GM12891 (cell line): ENCODE measurements at regions not wholly inside any gene's neighbourhood (a gene's known extent, or its start where the extent isn't known, plus 50 kb on each side); places are given as distances from the start of the nearest gene placed in this dataset.
"Not testable (repeated sequence)": the region's sequence is repeated elsewhere in the genome, so short reads cannot be mapped to it uniquely, and the experiment has no call there.

Experiments
- DNase-seq: peaks from one replicate; pipeline ENCODE4 v3.0.0; 2011; ENCODE audit warnings: low spot score; ENCODE audit not compliant: insufficient read length
- FAIRE-seq: peaks from 2 replicates; lab custom pipeline; 2011; peaks lifted over from hg19 to GRCh38; lab: Jason Lieb, UNC
- PAX5 ChIP-seq: IDR thresholded peaks from 2 replicates; pipeline ENCODE4 v1.6.1; 2011; ENCODE audit warnings: low read length, moderate library complexity, mild to moderate bottlenecking; ENCODE audit not compliant: insufficient read depth, severe bottlenecking
- POLR2A ChIP-seq: IDR thresholded peaks from 2 replicates; pipeline ENCODE4 v1.6.1; 2011; ENCODE audit warnings: low read depth, low read length, control low read depth
- POLR2AphosphoS5 ChIP-seq: IDR thresholded peaks from 2 replicates; pipeline ENCODE4 v1.6.1; 2011; ENCODE audit warnings: low read depth, low read length, control low read depth
- POU2F2 ChIP-seq: IDR thresholded peaks from 2 replicates; pipeline ENCODE4 v1.6.1; 2011; ENCODE audit warnings: low read depth, mild to moderate bottlenecking, control low read depth, low read length, moderate library complexity
- SPI1 ChIP-seq: IDR thresholded peaks from 2 replicates; pipeline ENCODE4 v1.6.1; 2011; ENCODE audit warnings: low read depth, low read length, control low read depth
- TAF1 ChIP-seq: IDR thresholded peaks from 2 replicates; pipeline ENCODE4 v1.6.1; 2011; ENCODE audit warnings: low read depth, low read length, control low read depth

DNA sequence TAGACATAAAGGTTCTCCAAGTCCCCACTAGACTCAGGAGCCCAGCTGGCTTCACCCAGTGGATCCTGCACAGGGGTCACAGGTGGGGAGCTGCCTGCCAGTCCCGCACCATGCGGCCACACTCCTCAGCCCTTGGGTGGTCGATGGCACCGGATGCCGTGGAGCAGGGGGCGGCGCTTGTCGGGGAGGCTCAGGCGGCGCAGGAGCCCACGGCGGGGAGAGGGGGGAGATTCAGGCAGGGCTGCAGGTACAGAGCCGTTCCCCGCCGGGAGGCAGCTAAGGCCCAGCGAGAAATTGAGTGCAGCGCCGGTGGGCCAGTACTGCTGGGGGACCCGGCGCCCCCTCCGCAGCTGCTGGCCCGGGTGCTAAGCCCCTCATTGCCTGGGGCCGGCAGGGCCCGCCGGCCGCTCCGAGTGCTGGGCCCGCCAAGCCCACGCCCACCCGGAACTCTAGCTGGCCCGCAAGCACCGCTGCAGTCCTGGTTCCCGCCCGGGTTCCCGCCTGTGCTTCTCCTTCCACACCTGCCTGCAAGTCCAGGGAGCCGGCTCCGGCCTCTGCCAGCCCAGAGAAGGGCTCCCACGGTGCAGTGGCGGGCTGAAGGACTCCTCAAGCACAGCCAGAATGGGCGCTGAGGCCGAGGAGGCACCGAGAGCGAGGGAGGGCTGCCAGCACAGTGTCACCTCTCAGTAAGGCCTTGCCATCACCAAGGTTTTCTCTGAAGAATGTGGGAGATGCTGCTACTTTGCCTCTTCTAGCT lies 58.4 kb upstream of the PPP1R12A start:
- FAIRE-seq (no peak), DNase-seq (no peak)
- TF ChIP-seq POLR2A (no peak), POLR2AphosphoS5 (no peak), TAF1 (no peak), PAX5 (no peak), SPI1 (no peak), POU2F2 (no peak)

DNA sequence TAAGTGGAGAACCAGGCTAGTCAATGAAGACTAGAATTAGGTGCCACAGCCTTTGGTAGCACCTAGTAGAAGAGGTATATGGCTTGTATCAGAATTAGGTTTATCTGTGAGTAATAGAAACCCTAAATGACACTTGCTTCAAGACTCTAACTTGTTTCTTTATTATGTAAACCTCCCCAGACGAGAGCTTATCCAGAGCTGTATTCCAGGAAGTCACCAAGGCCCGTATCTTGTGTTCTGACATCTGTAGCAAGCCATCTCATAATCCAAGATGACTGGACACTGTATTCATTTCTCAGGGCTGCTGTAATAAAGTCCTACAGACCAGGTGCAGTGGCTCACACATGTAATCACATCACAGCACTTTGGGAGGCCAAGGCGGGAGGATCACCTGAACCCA lies 56.7 kb upstream of the PPP1R12A start:
- TF ChIP-seq SPI1 (no peak), PAX5 (no peak), POLR2AphosphoS5 (no peak), TAF1 (no peak), POU2F2 (no peak), POLR2A (no peak)
- DNase-seq (no peak), FAIRE-seq (no peak)

GRCh38 chr12:79990509-79991338 lies 55.8 kb upstream of the PPP1R12A start:
- not testable (repeated sequence) for DNase-seq, FAIRE-seq

GRCh38 chr12:79988368-79988767 lies 53.5 kb upstream of the PPP1R12A start:
- DNase-seq (no peak), FAIRE-seq (no peak)
- TF ChIP-seq PAX5 (no peak), POLR2AphosphoS5 (no peak), POLR2A (no peak), TAF1 (no peak), POU2F2 (no peak), SPI1 (no peak)

- no peak for DNase-seq
- no peak for TF ChIP-seq POLR2A
- TF ChIP-seq POU2F2: no peak
- no peak for TF ChIP-seq TAF1
- no peak for TF ChIP-seq PAX5
- TF ChIP-seq SPI1: no peak
- no peak for TF ChIP-seq POLR2AphosphoS5
- FAIRE-seq: no peak
These were observed 52.8 kb upstream of the PPP1R12A start for GRCh38 chr12:79987731-79988130.
